Panc1 (cell line): ENCODE measurements at regions not wholly inside any gene's neighbourhood (a gene's known extent, or its start where the extent isn't known, plus 50 kb on each side); places are given as distances from the start of the nearest gene placed in this dataset.

Experiments used
- ATAC-seq: fragments of 200-7000 bp; cut with Tn5 transposase; 2 replicates; pipeline ENCODE4 v1.9.1; 2020; ENCODE audit warnings: mild to moderate bottlenecking, moderate library complexity
- BruUV-seq: library from RNA; stranded (reverse); fragments of 400-500 nt; replicated peaks from 2 replicates; lab custom pipeline; 2021; lab: Mats Ljungman, UMichigan
- CTCF ChIA-PET: fragments of 300-600 bp; sonication (Branson Sonifier 250); formaldehyde crosslinking; loops from one replicate; lab custom pipeline; 2022; ENCODE audit warnings: antibody characterized with exemption; lab: Charles Lee
- POLR2A ChIA-PET: fragments of 300-600 bp; sonication (Branson Sonifier 250); formaldehyde crosslinking; loops from one replicate; lab custom pipeline; 2022; ENCODE audit warnings: antibody characterized with exemption; lab: Charles Lee
- DNase-seq: peaks from one replicate; pipeline ENCODE4 v3.0.0-alpha.2; 2010; ENCODE audit warnings: low read depth, low spot score
- H3K27ac ChIP-seq: 2 replicates; pipeline ENCODE4 v1.5.1; 2011; ENCODE audit warnings: mild to moderate bottlenecking, low read length, inconsistent platforms
- H3K27me3 ChIP-seq: fragments of 200-500 bp; sonication (Bioruptor generic); 2 replicates; pipeline ENCODE4 v1.6.0; 2014; ENCODE audit warnings: low read length, inconsistent platforms; ENCODE audit not compliant: control insufficient read depth, insufficient read depth
- H3K36me3 ChIP-seq: fragments of 200-500 bp; sonication (Bioruptor generic); 2 replicates; pipeline ENCODE4 v1.5.1; 2014; ENCODE audit warnings: inconsistent platforms, mild to moderate bottlenecking, low read length, moderate library complexity; ENCODE audit not compliant: control insufficient read depth, insufficient read depth
- H3K4me1 ChIP-seq: 2 replicates; pipeline ENCODE4 v1.5.1; 2011; ENCODE audit warnings: inconsistent platforms, mild to moderate bottlenecking, low read length, moderate library complexity; ENCODE audit not compliant: control insufficient read depth, insufficient read depth
- H3K4me3 ChIP-seq, 2 experiments: 2 replicates each; pipeline ENCODE4 v1.5.1; 2011 to 2012; ENCODE audit warnings: low read depth in 2 of 2, low read length in 2 of 2, mild to moderate bottlenecking in 2 of 2, inconsistent platforms in 1 of 2, moderate library complexity in 1 of 2
- H3K9me3 ChIP-seq: fragments of 200-500 bp; sonication (Bioruptor generic); 2 replicates; pipeline ENCODE4 v1.5.1; 2014; ENCODE audit warnings: low read depth, mild to moderate bottlenecking, inconsistent platforms, low read length, moderate library complexity; ENCODE audit not compliant: control insufficient read depth, insufficient read depth
- CTCF ChIP-seq: fragments of 450-650 bp; IDR thresholded peaks from 2 replicates; pipeline ENCODE4 v1.5.1; 2017; ENCODE audit warnings: mild to moderate bottlenecking
- POLR2AphosphoS5 ChIP-seq: IDR thresholded peaks from 2 replicates; pipeline ENCODE4 v1.6.1; 2012; ENCODE audit warnings: mild to moderate bottlenecking, low read depth, low read length, moderate library complexity
- SIN3A ChIP-seq: IDR thresholded peaks from 2 replicates; pipeline ENCODE4 v1.6.1; 2012; ENCODE audit warnings: low read depth, mild to moderate bottlenecking, low read length, moderate library complexity, borderline replicate concordance; ENCODE audit not compliant: insufficient read depth
- TCF7L2 ChIP-seq: IDR thresholded peaks from 2 replicates; pipeline ENCODE4 v1.6.1; 2011; ENCODE audit warnings: mild to moderate bottlenecking, low read depth, low read length, inconsistent platforms
- in situ Hi-C: cut with HindIII; loops from 2 replicates; pipeline ENCODE4 v1.10.0; 2016; ENCODE audit warnings: low sequenced_read_pairs, low pct_unique_long_range_greater_than_20kb
- intact Hi-C: fragments of 100-400 bp; cut with micrococcal nuclease; formaldehyde crosslinking; loops from one replicate; pipeline ENCODE4 v1.10.0; 2022; ENCODE audit not compliant: unreplicated experiment
- TF ChIP-seq, protein P1 (sequence below), 2 experiments: IDR thresholded peaks; 2 replicates each; pipeline ENCODE4 v1.6.1; 2011 to 2012; ENCODE audit warnings: low read depth in 2 of 2, control low read depth in 1 of 2, low read length in 1 of 2, mild to moderate bottlenecking in 1 of 2, moderate library complexity in 1 of 2; ENCODE audit not compliant: insufficient read depth in 1 of 2

- BruUV-seq: no TSS peak
- intact Hi-C loops: no loop called here
- no peaks in the 10 kb centered on the region for H3K9me3 ChIP-seq
- ATAC-seq (no peak), DNase-seq (no peak)
- TF ChIP-seq SIN3A (no peak), CTCF (no peak)
- no peaks in the 10 kb centered on the region for H3K36me3 ChIP-seq
- no peaks in the 10 kb centered on the region for H3K4me1 ChIP-seq
- no peak overlapping the region for H3K27ac ChIP-seq
- CTCF ChIA-PET: no interaction called here
- in situ Hi-C loops: no loop called here
- no peaks in the 10 kb centered on the region for H3K27me3 ChIP-seq
- no peak overlapping the region for H3K4me3 ChIP-seq
- POLR2A ChIA-PET: no interaction called here
Observed at GRCh38 chr5:111635151-111635902, 121.7 kb downstream of the NREP start.

GRCh38 chr5:111631328-111631727, 119.0 kb upstream of the STARD4 start:
- no peaks in the 10 kb centered on the region for H3K4me1 ChIP-seq
- CTCF ChIA-PET: interaction anchor here (0.6 kb wide), 1 partner anchor 128 kb away, joined by 8 read pairs; no protein-coding TSS in a partner anchor
- H3K9me3 ChIP-seq: no peaks in the 10 kb centered on the region
- POLR2A ChIA-PET: no interaction called here
- H3K27me3 ChIP-seq: no peaks in the 10 kb centered on the region
- no peaks in the 10 kb centered on the region for H3K36me3 ChIP-seq
- no TSS peak for BruUV-seq
- TF ChIP-seq SIN3A: no peak
- no peak overlapping the region for H3K4me3 ChIP-seq
- intact Hi-C loops (no loop called here), in situ Hi-C loops (no loop called here)
- H3K27ac ChIP-seq: no peak overlapping the region
- ATAC-seq (no peak), DNase-seq (no peak)

DNA sequence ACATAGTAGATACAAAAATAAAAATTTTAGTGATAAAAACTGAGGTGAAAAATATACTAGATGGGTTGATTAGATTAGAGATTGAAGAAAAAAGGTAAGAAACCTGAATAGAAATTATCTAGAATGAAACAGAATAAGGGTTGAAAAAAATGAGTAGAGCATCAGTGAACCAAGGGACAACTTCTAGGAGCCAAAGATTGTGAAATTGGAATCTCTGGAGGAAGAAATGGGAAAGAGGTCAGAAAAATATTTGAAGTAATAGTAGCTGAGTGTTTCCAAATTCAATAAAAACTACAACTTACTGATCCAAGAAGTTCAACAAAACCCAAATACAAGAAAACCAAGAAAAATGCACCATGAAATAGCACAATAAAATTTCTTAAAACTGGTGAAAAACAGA, 116.6 kb upstream of the STARD4 start:
- no peaks in the 10 kb centered on the region for H3K4me1 ChIP-seq
- in situ Hi-C loops (no loop called here), intact Hi-C loops (no loop called here)
- POLR2A ChIA-PET: no interaction called here
- TF ChIP-seq TCF7L2: no peak
- TF ChIP-seq CTCF: no peak
- TF ChIP-seq POLR2AphosphoS5: no peak
- TF ChIP-seq, protein P1, sequence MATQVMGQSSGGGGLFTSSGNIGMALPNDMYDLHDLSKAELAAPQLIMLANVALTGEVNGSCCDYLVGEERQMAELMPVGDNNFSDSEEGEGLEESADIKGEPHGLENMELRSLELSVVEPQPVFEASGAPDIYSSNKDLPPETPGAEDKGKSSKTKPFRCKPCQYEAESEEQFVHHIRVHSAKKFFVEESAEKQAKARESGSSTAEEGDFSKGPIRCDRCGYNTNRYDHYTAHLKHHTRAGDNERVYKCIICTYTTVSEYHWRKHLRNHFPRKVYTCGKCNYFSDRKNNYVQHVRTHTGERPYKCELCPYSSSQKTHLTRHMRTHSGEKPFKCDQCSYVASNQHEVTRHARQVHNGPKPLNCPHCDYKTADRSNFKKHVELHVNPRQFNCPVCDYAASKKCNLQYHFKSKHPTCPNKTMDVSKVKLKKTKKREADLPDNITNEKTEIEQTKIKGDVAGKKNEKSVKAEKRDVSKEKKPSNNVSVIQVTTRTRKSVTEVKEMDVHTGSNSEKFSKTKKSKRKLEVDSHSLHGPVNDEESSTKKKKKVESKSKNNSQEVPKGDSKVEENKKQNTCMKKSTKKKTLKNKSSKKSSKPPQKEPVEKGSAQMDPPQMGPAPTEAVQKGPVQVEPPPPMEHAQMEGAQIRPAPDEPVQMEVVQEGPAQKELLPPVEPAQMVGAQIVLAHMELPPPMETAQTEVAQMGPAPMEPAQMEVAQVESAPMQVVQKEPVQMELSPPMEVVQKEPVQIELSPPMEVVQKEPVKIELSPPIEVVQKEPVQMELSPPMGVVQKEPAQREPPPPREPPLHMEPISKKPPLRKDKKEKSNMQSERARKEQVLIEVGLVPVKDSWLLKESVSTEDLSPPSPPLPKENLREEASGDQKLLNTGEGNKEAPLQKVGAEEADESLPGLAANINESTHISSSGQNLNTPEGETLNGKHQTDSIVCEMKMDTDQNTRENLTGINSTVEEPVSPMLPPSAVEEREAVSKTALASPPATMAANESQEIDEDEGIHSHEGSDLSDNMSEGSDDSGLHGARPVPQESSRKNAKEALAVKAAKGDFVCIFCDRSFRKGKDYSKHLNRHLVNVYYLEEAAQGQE (IDR thresholded peaks at IDR 0.05; ENCODE audit: insufficient read depth in 1 of 2, low read depth in 2 of 2, low read length in 1 of 2): no peak
- TF ChIP-seq SIN3A: no peak
- H3K27me3 ChIP-seq: no peaks in the 10 kb centered on the region
- no peak overlapping the region for H3K27ac ChIP-seq
- ATAC-seq (no peak), DNase-seq (no peak)
- no peaks in the 10 kb centered on the region for H3K36me3 ChIP-seq
- H3K9me3 ChIP-seq: no peaks in the 10 kb centered on the region
- CTCF ChIA-PET: no interaction called here
- H3K4me3 ChIP-seq: no peak overlapping the region
- BruUV-seq: no TSS peak
